ENCODE measurements at regions not wholly inside any gene's neighbourhood (a gene's known extent, or its start where the extent isn't known, plus 50 kb on each side); places are given as distances from the start of the nearest gene placed in this dataset.

DNA sequence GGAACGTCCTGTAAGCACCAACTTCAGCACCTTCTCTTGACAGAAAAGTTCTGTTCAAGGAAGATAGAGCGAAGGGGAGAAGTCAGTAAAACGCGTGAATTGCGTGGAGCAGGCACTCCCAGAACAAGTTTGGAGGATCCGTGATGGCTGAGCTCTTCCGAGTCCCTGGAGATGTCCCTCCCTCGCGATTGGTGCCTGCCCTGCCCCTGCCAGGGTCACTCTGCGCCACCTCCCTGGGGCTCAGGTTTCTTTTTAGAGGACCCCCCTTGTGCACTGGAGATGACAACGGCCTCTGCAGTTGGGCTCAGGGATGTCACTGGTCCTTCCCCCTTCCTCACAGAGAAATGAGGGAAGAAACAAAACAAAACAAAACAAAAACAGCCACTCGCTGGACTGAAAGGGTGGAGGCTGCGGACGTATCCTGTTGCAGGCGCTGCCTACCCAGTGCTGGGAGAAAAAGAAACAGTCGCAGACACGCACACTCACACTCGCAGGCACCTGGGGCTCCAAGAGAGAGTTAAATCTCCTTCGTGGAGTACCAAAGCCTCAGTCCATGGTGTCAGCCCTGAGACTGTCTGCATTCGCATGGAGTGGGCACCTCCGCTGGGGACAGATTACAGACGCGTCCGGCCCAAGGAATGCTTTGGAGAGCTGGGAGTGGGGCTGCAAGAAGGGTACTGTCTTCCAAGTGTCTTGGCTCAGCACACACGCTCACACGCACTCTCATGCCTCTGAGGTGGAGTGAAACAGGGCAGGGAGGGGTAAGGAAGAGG is 512.7 kb downstream of the SLCO4C1 start:
- no peaks in the 10 kb centered on the region for H3K79me2 ChIP-seq (ENCODE audit: control insufficient read depth, insufficient read depth, low read length)
- FAIRE-seq = no peak
- no peak overlapping the region for H3K27ac ChIP-seq (ENCODE audit: insufficient read depth, low read depth, low read length)
- POLR2A ChIA-PET = no interaction called here
- BruUV-seq (replicated peaks) = no TSS peak
- TF ChIP-seq GATA2 (IDR thresholded peaks at IDR 0.05; ENCODE audit: insufficient read depth, insufficient read length, low read depth, low read length) (no peak), FOS (IDR thresholded peaks at IDR 0.05; ENCODE audit: borderline replicate concordance, insufficient read depth, low read length) (no peak), JUN (IDR thresholded peaks at IDR 0.05; ENCODE audit: borderline replicate concordance, insufficient read depth, insufficient read length, low read depth) (no peak), EZH2 (IDR thresholded peaks at IDR 0.05; ENCODE audit: borderline replicate concordance, low read depth, low read length, severe bottlenecking) (no peak), POLR2AphosphoS5 (IDR thresholded peaks at IDR 0.05; ENCODE audit: insufficient read depth, low read depth, low read length) (no peak), MYC (IDR thresholded peaks at IDR 0.05; ENCODE audit: low read depth, low read length) (no peak), POLR2A (IDR thresholded peaks at IDR 0.05; ENCODE audit: low read depth, low read length) (no peak)
- TF ChIP-seq, protein P1, sequence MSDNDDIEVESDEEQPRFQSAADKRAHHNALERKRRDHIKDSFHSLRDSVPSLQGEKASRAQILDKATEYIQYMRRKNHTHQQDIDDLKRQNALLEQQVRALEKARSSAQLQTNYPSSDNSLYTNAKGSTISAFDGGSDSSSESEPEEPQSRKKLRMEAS (IDR thresholded peaks at IDR 0.05; ENCODE audit: insufficient read depth, insufficient read length) = no peak
- TF ChIP-seq, protein P2, sequence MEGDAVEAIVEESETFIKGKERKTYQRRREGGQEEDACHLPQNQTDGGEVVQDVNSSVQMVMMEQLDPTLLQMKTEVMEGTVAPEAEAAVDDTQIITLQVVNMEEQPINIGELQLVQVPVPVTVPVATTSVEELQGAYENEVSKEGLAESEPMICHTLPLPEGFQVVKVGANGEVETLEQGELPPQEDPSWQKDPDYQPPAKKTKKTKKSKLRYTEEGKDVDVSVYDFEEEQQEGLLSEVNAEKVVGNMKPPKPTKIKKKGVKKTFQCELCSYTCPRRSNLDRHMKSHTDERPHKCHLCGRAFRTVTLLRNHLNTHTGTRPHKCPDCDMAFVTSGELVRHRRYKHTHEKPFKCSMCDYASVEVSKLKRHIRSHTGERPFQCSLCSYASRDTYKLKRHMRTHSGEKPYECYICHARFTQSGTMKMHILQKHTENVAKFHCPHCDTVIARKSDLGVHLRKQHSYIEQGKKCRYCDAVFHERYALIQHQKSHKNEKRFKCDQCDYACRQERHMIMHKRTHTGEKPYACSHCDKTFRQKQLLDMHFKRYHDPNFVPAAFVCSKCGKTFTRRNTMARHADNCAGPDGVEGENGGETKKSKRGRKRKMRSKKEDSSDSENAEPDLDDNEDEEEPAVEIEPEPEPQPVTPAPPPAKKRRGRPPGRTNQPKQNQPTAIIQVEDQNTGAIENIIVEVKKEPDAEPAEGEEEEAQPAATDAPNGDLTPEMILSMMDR (IDR thresholded peaks at IDR 0.05; ENCODE audit: extremely low read depth in 1 of 2, insufficient read depth in 1 of 2, low read depth in 1 of 2, low read length in 2 of 2) = no peak
- H3K36me3 ChIP-seq (ENCODE audit: control insufficient read depth in 2 of 2, extremely low read depth in 1 of 2, insufficient read depth in 2 of 2, low read length in 2 of 2) = no peaks in the 10 kb centered on the region
- H3K4me3 ChIP-seq (replicated peaks in 1 of 3; ENCODE audit: insufficient read depth in 1 of 3, low read depth in 1 of 3, low read length in 3 of 3) = no peak overlapping the region
- no peaks in the 10 kb centered on the region for H3K4me1 ChIP-seq (ENCODE audit: control insufficient read depth, extremely low read depth, insufficient read depth, low read length)
- no peak for DNase-seq (ENCODE audit: low read depth, low spot score)
- H3K4me2 ChIP-seq (ENCODE audit: insufficient read depth, low read length) = no peak overlapping the region
- no peaks in the 10 kb centered on the region for H3K9me3 ChIP-seq (replicated peaks; ENCODE audit: control insufficient read depth, insufficient read depth, low read length)
- intact Hi-C loops (cut with micrococcal nuclease) = no loop called here
- CTCF ChIA-PET = no interaction called here
- H2AFZ ChIP-seq (ENCODE audit: low read depth, low read length) = no peak overlapping the region
- H3K9ac ChIP-seq (replicated peaks; ENCODE audit: extremely low read depth, insufficient read depth, low read length) = no peak overlapping the region
- dilution Hi-C loops (cut with MboI; ENCODE audit: extremely low pct_ligation_motif_present, low sequenced_read_pairs) = no loop called here
- H3K9me1 ChIP-seq (replicated peaks; ENCODE audit: control insufficient read depth, extremely low read depth, insufficient read depth, low read length) = no peaks in the 10 kb centered on the region
- H3K27me3 ChIP-seq (ENCODE audit: control insufficient read depth in 2 of 2, insufficient read depth in 2 of 2, low read length in 2 of 2) = no peaks in the 10 kb centered on the region
- H4K20me1 ChIP-seq (replicated peaks; ENCODE audit: control insufficient read depth, extremely low read depth, insufficient read depth, low read length) = no peaks in the 10 kb centered on the region
